ENCODE measurements at regions not wholly inside any gene's neighbourhood (a gene's known extent, or its start where the extent isn't known, plus 50 kb on each side); places are given as distances from the start of the nearest gene placed in this dataset.

DNA sequence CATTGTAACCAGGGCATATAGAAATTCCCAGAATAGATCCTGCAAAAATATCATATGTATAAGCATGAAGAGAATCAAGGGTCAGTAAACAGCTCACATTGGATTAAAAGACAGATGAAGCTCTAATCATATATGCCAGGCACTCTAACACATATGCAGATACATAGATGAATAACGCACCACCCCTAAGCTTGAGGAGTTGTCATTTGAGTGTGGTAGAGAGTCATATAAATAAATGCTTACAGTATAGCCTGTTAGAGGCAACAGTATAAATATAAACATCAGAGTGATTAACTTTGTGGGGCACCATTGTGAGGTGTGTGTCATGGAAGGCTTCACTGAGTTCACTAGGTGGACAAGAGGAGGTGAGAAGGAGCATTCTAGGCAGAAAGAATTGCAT lies 346.7 kb upstream of the PRICKLE1 start:
- intact Hi-C loops (cut with DNase I; ENCODE audit: low total_unique reads) = no loop called here
- no peaks in the 10 kb centered on the region for H3K4me1 ChIP-seq
- no peaks in the 10 kb centered on the region for H3K9me3 ChIP-seq

DNA sequence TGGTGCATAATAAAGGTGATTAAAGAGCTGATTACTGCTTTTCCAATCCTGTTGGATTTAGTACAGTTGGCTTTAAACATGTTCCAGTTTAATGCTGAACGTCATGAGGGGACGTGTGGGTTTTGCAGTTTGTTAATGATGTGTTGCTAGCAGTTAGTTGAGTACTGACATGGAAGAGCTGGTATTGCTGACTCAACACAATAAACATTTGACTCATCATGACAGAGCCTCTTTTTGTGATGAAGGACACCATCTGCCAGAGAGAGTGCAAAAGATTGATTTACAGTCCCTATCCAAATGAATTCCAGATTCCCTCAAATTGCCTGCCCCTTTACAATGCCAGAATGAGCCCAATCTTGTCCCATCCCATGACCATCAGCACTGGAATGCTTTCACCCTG lies 346.2 kb upstream of the PRICKLE1 start:
- ATAC-seq = no peak
- in situ Hi-C loops (cut with MboI; ENCODE audit: low sequenced_read_pairs in 4 of 4) = no loop called here
- no peaks in the 10 kb centered on the region for H3K4me1 ChIP-seq
- no peaks in the 10 kb centered on the region for H3K27me3 ChIP-seq
- no peak for DNase-seq
- H3K4me3 ChIP-seq = no peak overlapping the region
- H3K27ac ChIP-seq = no peak overlapping the region
- no peaks in the 10 kb centered on the region for H3K36me3 ChIP-seq
- no peaks in the 10 kb centered on the region for H3K9me3 ChIP-seq
- TF ChIP-seq POLR2A (IDR thresholded peaks at IDR 0.05) (no peak), CTCF (IDR thresholded peaks at IDR 0.05 in 4 of 5, conservative IDR thresholded peaks at IDR 0.05 in 1 of 5) (no peak)
- intact Hi-C loops (cut with DNase I; ENCODE audit: low total_unique reads) = no loop called here

More for the DNA sequence above, 346.7 kb upstream of the PRICKLE1 start:
- Histone ChIP-seq H3K36me3 (no peaks in the 10 kb centered on the region), H3K27me3 (no peaks in the 10 kb centered on the region), H3K27ac (no peak overlapping the region), H3K4me3 (no peak overlapping the region)
- ATAC-seq (no peak), DNase-seq (no peak)
- TF ChIP-seq CTCF (IDR thresholded peaks at IDR 0.05 in 4 of 5, conservative IDR thresholded peaks at IDR 0.05 in 1 of 5) = no peak
- in situ Hi-C loops (cut with MboI; ENCODE audit: low sequenced_read_pairs in 4 of 4) = no loop called here

GRCh38 chr12:42935090-42935489 lies 345.5 kb upstream of the PRICKLE1 start:
- intact Hi-C loops (cut with DNase I; ENCODE audit: low total_unique reads) (no loop called here), in situ Hi-C loops (cut with MboI; ENCODE audit: low sequenced_read_pairs in 4 of 4) (no loop called here)
- Histone ChIP-seq H3K4me1 (no peaks in the 10 kb centered on the region), H3K27ac (no peak overlapping the region), H3K9me3 (no peaks in the 10 kb centered on the region), H3K4me3 (no peak overlapping the region), H3K36me3 (no peaks in the 10 kb centered on the region), H3K27me3 (no peaks in the 10 kb centered on the region)
- ATAC-seq (no peak), DNase-seq (no peak)
- TF ChIP-seq POLR2A (IDR thresholded peaks at IDR 0.05) (no peak), CTCF (IDR thresholded peaks at IDR 0.05 in 4 of 5, conservative IDR thresholded peaks at IDR 0.05 in 1 of 5) (no peak)

DNA sequence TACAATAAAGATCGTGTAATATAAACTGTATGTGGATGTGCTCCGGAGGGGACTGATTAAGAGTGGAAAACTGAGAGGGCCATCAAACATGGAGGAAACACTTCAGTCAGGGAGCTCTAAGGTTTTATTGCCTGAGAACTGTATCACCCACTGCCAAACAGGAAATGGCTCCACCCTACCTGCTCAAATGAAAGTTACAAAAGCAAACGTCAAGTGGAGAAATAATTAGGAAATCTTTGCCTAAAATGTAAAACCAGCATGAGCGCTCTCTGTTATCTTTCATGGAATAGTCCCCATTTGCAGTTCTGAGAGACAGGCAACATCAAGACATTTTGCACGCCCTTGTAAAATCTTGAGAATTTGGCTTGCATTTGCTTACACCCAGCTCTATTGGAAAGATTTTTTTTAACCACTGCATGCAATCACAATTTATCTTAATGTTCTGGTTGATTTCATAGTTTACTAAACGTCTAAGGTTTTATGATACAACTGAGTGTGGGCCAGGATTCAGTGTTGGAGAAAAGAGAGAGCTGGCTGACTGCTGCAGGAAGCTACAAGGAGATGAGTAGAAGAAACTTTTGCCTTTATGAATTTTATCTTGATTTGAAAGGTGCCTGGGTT lies 344.0 kb upstream of the PRICKLE1 start:
- no peaks in the 10 kb centered on the region for H3K4me1 ChIP-seq
- no peak overlapping the region for H3K4me3 ChIP-seq
- no peak for ATAC-seq
- TF ChIP-seq CTCF (IDR thresholded peaks at IDR 0.05 in 4 of 5, conservative IDR thresholded peaks at IDR 0.05 in 1 of 5) (no peak), POLR2A (IDR thresholded peaks at IDR 0.05) (no peak)
- H3K9me3 ChIP-seq = no peaks in the 10 kb centered on the region
- no peak for DNase-seq
- no peaks in the 10 kb centered on the region for H3K27me3 ChIP-seq
- no peak overlapping the region for H3K27ac ChIP-seq
- no peaks in the 10 kb centered on the region for H3K36me3 ChIP-seq
- in situ Hi-C loops (cut with MboI; ENCODE audit: low sequenced_read_pairs in 4 of 4) = no loop called here
- intact Hi-C loops (cut with DNase I; ENCODE audit: low total_unique reads) = no loop called here

- ATAC-seq (no peak), DNase-seq (no peak)
- H3K27me3 ChIP-seq = no peaks in the 10 kb centered on the region
- in situ Hi-C loops (cut with MboI; ENCODE audit: low sequenced_read_pairs in 4 of 4) = no loop called here
- H3K4me1 ChIP-seq = no peaks in the 10 kb centered on the region
- no peaks in the 10 kb centered on the region for H3K9me3 ChIP-seq
- H3K36me3 ChIP-seq = no peaks in the 10 kb centered on the region
- H3K27ac ChIP-seq = no peak overlapping the region
- intact Hi-C loops (cut with DNase I; ENCODE audit: low total_unique reads) = no loop called here
- H3K4me3 ChIP-seq = no peak overlapping the region
- TF ChIP-seq CTCF (IDR thresholded peaks at IDR 0.05 in 4 of 5, conservative IDR thresholded peaks at IDR 0.05 in 1 of 5) = no peak
- no peak for TF ChIP-seq POLR2A (IDR thresholded peaks at IDR 0.05)
Measured at GRCh38 chr12:42932936-42933335, 343.4 kb upstream of the PRICKLE1 start.
